WTC11 (cell line): ENCODE measurements at regions not wholly inside any gene's neighbourhood (a gene's known extent, or its start where the extent isn't known, plus 50 kb on each side); places are given as distances from the start of the nearest gene placed in this dataset.
"Not testable (repeated sequence)": the region's sequence is repeated elsewhere in the genome, so short reads cannot be mapped to it uniquely, and the experiment has no call there.

ENCODE experiments used
- ATAC-seq: fragments of 200-7000 bp; cut with Tn5 transposase; 2 replicates; pipeline ENCODE4 v1.10.0; 2021; ENCODE audit warnings: mild to moderate bottlenecking, moderate library complexity
- CTCF ChIA-PET: fragments of 300-600 bp; sonication (Branson Sonifier 250); formaldehyde crosslinking; loops from one replicate; lab custom pipeline; 2021; ENCODE audit warnings: antibody characterized with exemption; lab: Charles Lee
- POLR2A ChIA-PET: fragments of 350-600 bp; sonication (Branson Sonifier 250); formaldehyde crosslinking; loops from one replicate; lab custom pipeline; 2021; ENCODE audit warnings: antibody characterized with exemption; lab: Charles Lee
- DNase-seq: peaks from one replicate; pipeline ENCODE4 v3.0.0; 2021; ENCODE audit warnings: low spot score
- H3K27ac Mint-ChIP-seq: 2 replicates; pipeline ENCODE4 v1.8.0; 2021; ENCODE audit warnings: mixed read lengths
- H3K27me3 Mint-ChIP-seq: 2 replicates; pipeline ENCODE4 v1.8.0; 2021; ENCODE audit warnings: low read depth, mild to moderate bottlenecking, moderate library complexity, mixed read lengths
- H3K36me3 Mint-ChIP-seq: 2 replicates; pipeline ENCODE4 v1.8.0; 2021; ENCODE audit warnings: mixed read lengths
- H3K4me1 Mint-ChIP-seq: 2 replicates; pipeline ENCODE4 v1.8.0; 2022; ENCODE audit warnings: mixed read lengths
- H3K4me3 Mint-ChIP-seq: 2 replicates; pipeline ENCODE4 v1.8.0; 2021; ENCODE audit warnings: mild to moderate bottlenecking, moderate library complexity, mixed read lengths
- H3K9me3 Mint-ChIP-seq: 2 replicates; pipeline ENCODE4 v1.8.0; 2021; ENCODE audit warnings: mixed read lengths
- AR ChIP-seq: fragments of 250-450 bp; sonication (Bioruptor Pico); IDR thresholded peaks from 2 replicates; pipeline ENCODE4 v1.9.0; 2021; ENCODE audit warnings: mild to moderate bottlenecking
- CDX4 ChIP-seq: fragments of 250-450 bp; sonication (Bioruptor Pico); IDR thresholded peaks from 2 replicates; pipeline ENCODE4 v1.9.0; 2021; ENCODE audit warnings: moderate library complexity, mild to moderate bottlenecking, inconsistent platforms, borderline replicate concordance
- CREM ChIP-seq: sonication (generic); formaldehyde crosslinking; IDR thresholded peaks from 2 replicates; pipeline ENCODE4 v1.8.1; 2022; ENCODE audit warnings: mild to moderate bottlenecking, missing genetic modification reagents, moderate library complexity
- FOXK1 ChIP-seq: sonication (generic); formaldehyde crosslinking; IDR thresholded peaks from 2 replicates; pipeline ENCODE4 v1.8.0; 2022; ENCODE audit warnings: mild to moderate bottlenecking, moderate library complexity, missing genetic modification reagents
- FOXP1 ChIP-seq: sonication (generic); formaldehyde crosslinking; IDR thresholded peaks from 2 replicates; pipeline ENCODE4 v1.8.0; 2022; ENCODE audit warnings: missing genetic modification reagents, mild to moderate bottlenecking, moderate library complexity, borderline replicate concordance
- HMGA2 ChIP-seq: fragments of 250-450 bp; sonication (Bioruptor Pico); IDR thresholded peaks from 2 replicates; pipeline ENCODE4 v1.4.0; 2021; ENCODE audit warnings: mild to moderate bottlenecking, moderate library complexity
- MAX ChIP-seq: sonication (generic); formaldehyde crosslinking; IDR thresholded peaks from 2 replicates; pipeline ENCODE4 v1.8.0; 2022; ENCODE audit warnings: mild to moderate bottlenecking, missing genetic modification reagents
- SP1 ChIP-seq: sonication (generic); formaldehyde crosslinking; conservative IDR thresholded peaks from 2 replicates; pipeline ENCODE4 v1.8.1; 2022; ENCODE audit warnings: missing genetic modification reagents
- ZMAT4 ChIP-seq: fragments of 250-450 bp; sonication (Bioruptor Pico); IDR thresholded peaks from 2 replicates; pipeline ENCODE4 v1.9.0; 2021; ENCODE audit warnings: mild to moderate bottlenecking
- ZNF263 ChIP-seq: sonication (generic); formaldehyde crosslinking; IDR thresholded peaks from 2 replicates; pipeline ENCODE4 v1.8.1; 2022; ENCODE audit warnings: low read depth, mild to moderate bottlenecking, moderate library complexity, missing genetic modification reagents
- ZNF281 ChIP-seq: sonication (generic); formaldehyde crosslinking; IDR thresholded peaks from 2 replicates; pipeline ENCODE4 v1.8.0; 2023; ENCODE audit warnings: mild to moderate bottlenecking, missing genetic modification reagents

- CTCF ChIA-PET: interaction anchor here (1.5 kb wide), 1 partner anchor 219 kb away, joined by 4 read pairs; no protein-coding TSS in a partner anchor
- DNase-seq: no peak
- Mint-ChIP-seq H3K4me3 (no peak overlapping the region), H3K9me3 (peaks cover 18% of the 10 kb centered on the region), H3K4me1 (no peaks in the 10 kb centered on the region)
- POLR2A ChIA-PET: no interaction called here
- ATAC-seq: no peak
- no peak for TF ChIP-seq HMGA2 (CRISPR knock-in tag)
- no peak for TF ChIP-seq AR (CRISPR knock-in tag)
- no peak for TF ChIP-seq ZNF263 (CRISPR knock-in tag)
- TF ChIP-seq ZMAT4 (CRISPR knock-in tag): no peak
- TF ChIP-seq CDX4 (CRISPR knock-in tag): no peak
- no peak for TF ChIP-seq CREM (CRISPR knock-in tag)
- TF ChIP-seq, all 79 proteins: peak for 0
- no peaks in the 10 kb centered on the region for H3K36me3 Mint-ChIP-seq
- H3K27ac Mint-ChIP-seq: no peak overlapping the region
- no peaks in the 10 kb centered on the region; the same call in 1 of the 2 replicates for H3K27me3 Mint-ChIP-seq
Observed at GRCh38 chr10:62599161-62599560, 205.4 kb upstream of the ADO start.

GRCh38 chr10:62606551-62606950 is 198.0 kb upstream of the ADO start:
- ATAC-seq, H3K36me3 Mint-ChIP-seq, DNase-seq, H3K4me1 Mint-ChIP-seq, POLR2A ChIA-PET, H3K27ac Mint-ChIP-seq, CTCF ChIA-PET, H3K4me3 Mint-ChIP-seq: not testable (repeated sequence)
- peaks cover 14% of the 10 kb centered on the region for H3K27me3 Mint-ChIP-seq
- peaks cover 12% of the 10 kb centered on the region for H3K9me3 Mint-ChIP-seq

- CTCF ChIA-PET: interaction anchor here (0.7 to 4.9 kb wide), 3 partner anchors 12 to 209 kb away, joined by 3 to 99 read pairs (median 3); partner anchors contain the start of gene EGR2
Observed at GRCh38 chr10:62608189-62608875, 196.2 kb upstream of the ADO start.

More at GRCh38 chr10:62608189-62608875, 196.2 kb upstream of the ADO start:
- DNase-seq: peak; percentile 69
- peak; percentile 85 for ATAC-seq
- not testable (repeated sequence) for H3K9me3 Mint-ChIP-seq
- peak; percentile 46; the same call in 1 of the 2 replicates for TF ChIP-seq FOXP1 (CRISPR knock-in tag)
- TF ChIP-seq MAX: peak; percentile 52; the same call in 1 of the 2 replicates
- peak; percentile 65 for TF ChIP-seq FOXK1 (CRISPR knock-in tag)
- TF ChIP-seq SP1 (CRISPR knock-in tag): peak; percentile 39
- peak; percentile 88 for TF ChIP-seq ZNF281 (CRISPR knock-in tag)
- TF ChIP-seq, all 79 proteins: peak for 5; not testable (repeated sequence) for 74
- peak overlapping the region; percentile 79 for H3K4me3 Mint-ChIP-seq
- H3K27ac Mint-ChIP-seq: peak overlapping the region; percentile 57; the same call in 1 of the 2 replicates
- POLR2A ChIA-PET: interaction anchor here (0.6 kb wide), 2 partner anchors 210 to 552 kb away, joined by 3 to 4 read pairs; no protein-coding TSS in a partner anchor
- H3K36me3 Mint-ChIP-seq, H3K4me1 Mint-ChIP-seq: not testable (repeated sequence)
- peaks cover 16% of the 10 kb centered on the region for H3K27me3 Mint-ChIP-seq
